ENCODE measurements at regions not wholly inside any gene's neighbourhood (a gene's known extent, or its start where the extent isn't known, plus 50 kb on each side); places are given as distances from the start of the nearest gene placed in this dataset.
"Not testable (repeated sequence)": the region's sequence is repeated elsewhere in the genome, so short reads cannot be mapped to it uniquely, and the experiment has no call there.

GRCh38 chr14:59044707-59045106, 143.8 kb upstream of the DAAM1 start:
- no peak overlapping the region for H3K4me3 Mint-ChIP-seq
- ATAC-seq (replicated peaks) = no peak
- no peaks in the 10 kb centered on the region for H3K36me3 Mint-ChIP-seq (ENCODE audit: insufficient read depth)
- no peak overlapping the region for H3K27ac Mint-ChIP-seq
- no peaks in the 10 kb centered on the region for H3K9me3 Mint-ChIP-seq
- DNase-seq = no peak
- no peaks in the 10 kb centered on the region for H3K27me3 Mint-ChIP-seq
- no peaks in the 10 kb centered on the region for H3K4me1 Mint-ChIP-seq (ENCODE audit: low read depth in 2 of 2)

- no peaks in the 10 kb centered on the region for H3K9me3 Mint-ChIP-seq
- ATAC-seq (replicated peaks) (no peak), DNase-seq (no peak)
- no peaks in the 10 kb centered on the region for H3K4me1 Mint-ChIP-seq (ENCODE audit: low read depth in 2 of 2)
- no peak overlapping the region for H3K27ac Mint-ChIP-seq
- H3K27me3 Mint-ChIP-seq = peaks cover 11 to 12% of the 10 kb centered on the region in 2 donors
- no peak overlapping the region for H3K4me3 Mint-ChIP-seq
- H3K36me3 Mint-ChIP-seq (ENCODE audit: insufficient read depth) = no peaks in the 10 kb centered on the region
Observed at GRCh38 chr14:59046746-59047145, 141.7 kb upstream of the DAAM1 start.

- H3K27me3 Mint-ChIP-seq = peaks cover 10 to 17% of the 10 kb centered on the region in 2 donors
- no peaks in the 10 kb centered on the region for H3K4me1 Mint-ChIP-seq (ENCODE audit: low read depth in 2 of 2)
- H3K36me3 Mint-ChIP-seq (ENCODE audit: insufficient read depth) = no peaks in the 10 kb centered on the region
- DNase-seq = no peak
- H3K4me3 Mint-ChIP-seq = no peak overlapping the region
- peaks cover 0 to 1% of the 10 kb centered on the region in 2 donors for H3K9me3 Mint-ChIP-seq
- H3K27ac Mint-ChIP-seq = no peak overlapping the region
- ATAC-seq (replicated peaks) = no peak
Observed at GRCh38 chr14:59055006-59055405, 133.5 kb upstream of the DAAM1 start.

GRCh38 chr14:59055439-59056045, 132.9 kb upstream of the DAAM1 start:
- ATAC-seq (replicated peaks) = no peak

GRCh38 chr14:59057551-59057950, 130.9 kb upstream of the DAAM1 start:
- DNase-seq (no peak), ATAC-seq (replicated peaks) (no peak)
- H3K9me3 Mint-ChIP-seq = no peaks in the 10 kb centered on the region
- H3K27me3 Mint-ChIP-seq = peaks cover 0 to 15% of the 10 kb centered on the region in 2 donors
- H3K27ac Mint-ChIP-seq = no peak overlapping the region
- no peaks in the 10 kb centered on the region for H3K4me1 Mint-ChIP-seq (ENCODE audit: low read depth in 2 of 2)
- H3K36me3 Mint-ChIP-seq (ENCODE audit: insufficient read depth) = no peaks in the 10 kb centered on the region
- H3K4me3 Mint-ChIP-seq = no peak overlapping the region

More at GRCh38 chr14:59055439-59056045, 132.9 kb upstream of the DAAM1 start:
- Mint-ChIP-seq H3K4me3 (no peak overlapping the region), H3K36me3 (ENCODE audit: insufficient read depth) (no peaks in the 10 kb centered on the region), H3K27me3 (peaks cover 5 to 16% of the 10 kb centered on the region in 2 donors), H3K27ac (no peak overlapping the region), H3K9me3 (peaks cover 0 to 1% of the 10 kb centered on the region in 2 donors), H3K4me1 (ENCODE audit: low read depth in 2 of 2) (no peaks in the 10 kb centered on the region)
- no peak for DNase-seq

- not testable (repeated sequence) for H3K4me1 Mint-ChIP-seq (ENCODE audit: low read depth in 2 of 2); H3K9me3 Mint-ChIP-seq; H3K4me3 Mint-ChIP-seq; H3K36me3 Mint-ChIP-seq (ENCODE audit: insufficient read depth); H3K27me3 Mint-ChIP-seq; H3K27ac Mint-ChIP-seq; DNase-seq; ATAC-seq (replicated peaks)
Observed at GRCh38 chr14:59058776-59059175, 129.7 kb upstream of the DAAM1 start.

GRCh38 chr14:59060841-59061240, 127.6 kb upstream of the DAAM1 start:
- Mint-ChIP-seq H3K4me3 (no peak overlapping the region), H3K36me3 (ENCODE audit: insufficient read depth) (no peaks in the 10 kb centered on the region), H3K27ac (no peak overlapping the region), H3K27me3 (peaks cover 0 to 6% of the 10 kb centered on the region in 2 donors), H3K4me1 (ENCODE audit: low read depth in 2 of 2) (no peaks in the 10 kb centered on the region), H3K9me3 (peaks cover 0 to 1% of the 10 kb centered on the region in 2 donors)
- DNase-seq (no peak), ATAC-seq (replicated peaks) (no peak)

- ATAC-seq (replicated peaks) (no peak), DNase-seq (no peak)
- H3K4me3 Mint-ChIP-seq = no peak overlapping the region
- H3K9me3 Mint-ChIP-seq = peaks cover 0 to 1% of the 10 kb centered on the region in 2 donors
- peaks cover 0 to 6% of the 10 kb centered on the region in 2 donors for H3K27me3 Mint-ChIP-seq
- no peaks in the 10 kb centered on the region for H3K36me3 Mint-ChIP-seq (ENCODE audit: insufficient read depth)
- no peak overlapping the region for H3K27ac Mint-ChIP-seq
- no peaks in the 10 kb centered on the region for H3K4me1 Mint-ChIP-seq (ENCODE audit: low read depth in 2 of 2)
Observed at GRCh38 chr14:59061292-59061691, 127.2 kb upstream of the DAAM1 start.

GRCh38 chr14:59063259-59063658, 125.2 kb upstream of the DAAM1 start:
- DNase-seq (no peak), ATAC-seq (replicated peaks) (no peak)
- H3K9me3 Mint-ChIP-seq = peaks cover 0 to 1% of the 10 kb centered on the region in 2 donors
- no peak overlapping the region for H3K4me3 Mint-ChIP-seq
- no peak overlapping the region for H3K27ac Mint-ChIP-seq
- H3K27me3 Mint-ChIP-seq = peaks cover 1 to 6% of the 10 kb centered on the region in 2 donors
- H3K36me3 Mint-ChIP-seq (ENCODE audit: insufficient read depth) = no peaks in the 10 kb centered on the region
- no peaks in the 10 kb centered on the region for H3K4me1 Mint-ChIP-seq (ENCODE audit: low read depth in 2 of 2)

- Mint-ChIP-seq H3K9me3 (peaks cover 0 to 1% of the 10 kb centered on the region in 2 donors), H3K4me1 (ENCODE audit: low read depth in 2 of 2) (no peaks in the 10 kb centered on the region), H3K27ac (no peak overlapping the region), H3K36me3 (ENCODE audit: insufficient read depth) (no peaks in the 10 kb centered on the region), H3K4me3 (no peak overlapping the region), H3K27me3 (peaks cover 16 to 23% of the 10 kb centered on the region in 2 donors)
- ATAC-seq (replicated peaks) (no peak), DNase-seq (no peak)
Observed at GRCh38 chr14:59067127-59067894, 121.2 kb upstream of the DAAM1 start.

- Mint-ChIP-seq H3K4me3 (no peak overlapping the region), H3K36me3 (ENCODE audit: insufficient read depth) (no peaks in the 10 kb centered on the region), H3K9me3 (no peaks in the 10 kb centered on the region), H3K27ac (no peak overlapping the region), H3K27me3 (peaks cover 21 to 23% of the 10 kb centered on the region in 2 donors), H3K4me1 (ENCODE audit: low read depth in 2 of 2) (no peaks in the 10 kb centered on the region)
- no peak for DNase-seq
- ATAC-seq (replicated peaks) = no peak
Observed at GRCh38 chr14:59069163-59069854, 119.2 kb upstream of the DAAM1 start.

- H3K4me3 Mint-ChIP-seq = no peak overlapping the region
- H3K36me3 Mint-ChIP-seq (ENCODE audit: insufficient read depth) = no peaks in the 10 kb centered on the region
- ATAC-seq (replicated peaks) = no peak
Observed at GRCh38 chr14:59075506-59075905, 113.0 kb upstream of the DAAM1 start.

GRCh38 chr14:59081720-59082119, 106.7 kb upstream of the DAAM1 start:
- ATAC-seq (replicated peaks) (no peak), DNase-seq (no peak)
- H3K4me1 Mint-ChIP-seq (ENCODE audit: low read depth in 2 of 2) = no peaks in the 10 kb centered on the region
- H3K27ac Mint-ChIP-seq = no peak overlapping the region
- H3K4me3 Mint-ChIP-seq = no peak overlapping the region
- no peaks in the 10 kb centered on the region for H3K9me3 Mint-ChIP-seq
- peaks cover 6 to 17% of the 10 kb centered on the region in 2 donors for H3K27me3 Mint-ChIP-seq
- H3K36me3 Mint-ChIP-seq (ENCODE audit: insufficient read depth) = no peaks in the 10 kb centered on the region

More at GRCh38 chr14:59075506-59075905, 113.0 kb upstream of the DAAM1 start:
- no peaks in the 10 kb centered on the region for H3K9me3 Mint-ChIP-seq
- H3K4me1 Mint-ChIP-seq (ENCODE audit: low read depth in 2 of 2) = no peaks in the 10 kb centered on the region
- no peak for DNase-seq
- H3K27ac Mint-ChIP-seq = no peak overlapping the region
- peaks cover 14 to 23% of the 10 kb centered on the region in 2 donors for H3K27me3 Mint-ChIP-seq

All from effector memory CD8-positive, alpha-beta T cell (primary cell).